ENCODE measurements at regions not wholly inside any gene's neighbourhood (a gene's known extent, or its start where the extent isn't known, plus 50 kb on each side); places are given as distances from the start of the nearest gene placed in this dataset.

DNA sequence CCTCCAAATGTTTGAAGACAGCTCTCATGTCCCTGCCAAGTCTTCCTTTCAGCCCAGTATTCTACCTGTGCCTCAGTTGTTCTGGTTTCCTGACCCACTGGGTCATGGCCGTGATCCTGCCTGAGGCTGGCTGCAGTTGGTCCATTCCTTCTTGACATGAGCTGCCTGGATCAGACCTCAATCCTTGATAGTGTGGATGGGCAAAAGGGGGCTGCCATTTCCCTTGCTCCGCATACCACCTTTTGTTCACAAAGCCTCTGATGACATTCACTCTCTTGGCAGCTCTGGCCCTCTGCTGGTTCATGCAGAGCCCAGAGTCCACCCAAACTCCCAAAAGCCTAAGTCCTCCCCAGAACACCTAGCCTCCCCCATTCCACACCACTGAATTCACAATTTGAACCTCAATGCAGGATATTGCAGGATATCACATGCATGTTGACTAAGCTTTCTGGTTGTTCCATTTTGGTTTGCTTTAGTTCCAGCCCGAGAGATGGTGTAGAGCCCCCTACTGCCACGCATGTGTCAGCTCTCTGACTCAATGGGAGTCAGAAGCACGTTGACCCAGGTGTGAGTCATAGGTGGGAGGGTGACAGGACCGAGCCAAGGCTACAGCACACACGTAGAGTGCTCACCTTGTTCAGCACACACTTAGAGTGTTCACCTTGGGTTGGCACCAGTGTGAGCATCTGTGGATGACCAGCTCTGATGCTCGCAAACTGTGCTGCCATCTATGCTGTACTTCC lies 137.2 kb downstream of the MTX3 start:
- Histone ChIP-seq H3K27ac (no peak overlapping the region), H3K4me3 (no peak overlapping the region)
- TF ChIP-seq, protein P1, sequence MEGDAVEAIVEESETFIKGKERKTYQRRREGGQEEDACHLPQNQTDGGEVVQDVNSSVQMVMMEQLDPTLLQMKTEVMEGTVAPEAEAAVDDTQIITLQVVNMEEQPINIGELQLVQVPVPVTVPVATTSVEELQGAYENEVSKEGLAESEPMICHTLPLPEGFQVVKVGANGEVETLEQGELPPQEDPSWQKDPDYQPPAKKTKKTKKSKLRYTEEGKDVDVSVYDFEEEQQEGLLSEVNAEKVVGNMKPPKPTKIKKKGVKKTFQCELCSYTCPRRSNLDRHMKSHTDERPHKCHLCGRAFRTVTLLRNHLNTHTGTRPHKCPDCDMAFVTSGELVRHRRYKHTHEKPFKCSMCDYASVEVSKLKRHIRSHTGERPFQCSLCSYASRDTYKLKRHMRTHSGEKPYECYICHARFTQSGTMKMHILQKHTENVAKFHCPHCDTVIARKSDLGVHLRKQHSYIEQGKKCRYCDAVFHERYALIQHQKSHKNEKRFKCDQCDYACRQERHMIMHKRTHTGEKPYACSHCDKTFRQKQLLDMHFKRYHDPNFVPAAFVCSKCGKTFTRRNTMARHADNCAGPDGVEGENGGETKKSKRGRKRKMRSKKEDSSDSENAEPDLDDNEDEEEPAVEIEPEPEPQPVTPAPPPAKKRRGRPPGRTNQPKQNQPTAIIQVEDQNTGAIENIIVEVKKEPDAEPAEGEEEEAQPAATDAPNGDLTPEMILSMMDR (IDR thresholded peaks at IDR 0.05) = no peak
- DNase-seq (ENCODE audit: low spot score) = peak; percentile 40

DNA sequence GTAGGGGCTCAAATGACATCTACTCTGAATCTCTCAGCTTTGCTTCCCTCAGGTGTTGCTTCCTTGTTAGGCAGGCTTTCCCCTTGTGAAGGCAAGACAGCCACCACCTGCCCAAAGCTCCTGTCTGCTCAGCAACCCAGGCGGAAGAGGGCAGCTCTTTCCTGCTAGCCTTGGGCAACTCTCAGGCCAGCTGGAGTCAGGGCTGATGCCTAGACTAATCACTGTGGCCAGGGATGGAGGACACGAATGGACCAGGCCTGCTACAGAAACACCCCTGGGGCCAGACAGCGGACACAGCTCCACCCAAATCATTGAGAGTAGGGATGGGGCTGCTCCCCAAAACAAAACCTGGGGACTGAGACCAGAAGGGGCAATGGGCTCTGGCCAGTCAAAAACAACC lies 138.0 kb downstream of the MTX3 start:
- Histone ChIP-seq H3K4me3 (no peak overlapping the region), H3K27ac (no peak overlapping the region)
- DNase-seq (ENCODE audit: low spot score) = peak; percentile 52
- TF ChIP-seq, protein P1 (IDR thresholded peaks at IDR 0.05) = no peak

DNA sequence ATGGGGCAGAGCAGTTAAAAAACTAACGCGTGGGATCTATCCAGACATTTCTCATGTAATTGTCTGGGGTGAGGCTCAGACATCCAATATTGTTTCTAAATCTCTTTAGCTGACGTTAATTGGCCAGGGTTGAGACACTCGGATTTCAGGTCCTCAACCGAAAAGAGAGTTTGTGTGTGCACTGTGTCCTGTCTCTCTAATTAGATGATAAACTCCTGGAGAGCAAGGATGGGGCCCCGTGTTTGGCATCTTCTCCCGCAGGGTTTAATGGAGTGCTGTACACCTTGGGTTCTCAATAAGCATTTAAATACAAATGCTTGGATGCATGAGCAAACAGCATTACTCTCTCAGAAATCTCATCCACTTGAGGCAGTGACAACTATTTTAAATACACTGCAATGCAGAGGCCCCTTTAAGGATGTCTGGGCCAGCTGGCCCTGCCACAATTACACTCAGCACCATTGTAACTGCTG lies 139.6 kb downstream of the MTX3 start:
- peak; percentile 21 for DNase-seq (ENCODE audit: low spot score)
- TF ChIP-seq, protein P1 (IDR thresholded peaks at IDR 0.05) = no peak
- H3K4me3 ChIP-seq = no peak overlapping the region
- H3K27ac ChIP-seq = no peak overlapping the region

DNA sequence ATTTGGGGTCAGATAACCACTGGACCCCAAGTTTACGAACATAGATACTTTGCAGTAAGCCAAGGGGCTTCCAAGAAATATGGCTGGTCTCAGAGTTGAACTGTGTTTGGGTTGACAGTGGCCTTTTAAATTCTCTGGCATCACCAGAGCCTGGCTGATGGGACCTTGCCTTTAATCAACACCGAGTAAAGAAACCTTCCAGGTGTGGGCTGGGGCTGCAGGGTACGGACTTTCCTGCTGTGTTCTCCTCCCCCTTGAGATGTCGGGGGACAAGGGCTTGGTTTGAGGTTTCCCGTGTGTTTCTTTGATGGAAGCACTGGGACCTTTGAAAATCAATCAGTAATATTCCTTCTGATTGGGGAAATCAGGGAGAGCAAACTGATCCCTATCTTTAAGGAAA lies 140.1 kb downstream of the MTX3 start:
- H3K27ac ChIP-seq = no peak overlapping the region
- no peak overlapping the region for H3K4me3 ChIP-seq
- peak; percentile 38 for DNase-seq (ENCODE audit: low spot score)
- TF ChIP-seq, protein P1 (IDR thresholded peaks at IDR 0.05) = no peak

DNA sequence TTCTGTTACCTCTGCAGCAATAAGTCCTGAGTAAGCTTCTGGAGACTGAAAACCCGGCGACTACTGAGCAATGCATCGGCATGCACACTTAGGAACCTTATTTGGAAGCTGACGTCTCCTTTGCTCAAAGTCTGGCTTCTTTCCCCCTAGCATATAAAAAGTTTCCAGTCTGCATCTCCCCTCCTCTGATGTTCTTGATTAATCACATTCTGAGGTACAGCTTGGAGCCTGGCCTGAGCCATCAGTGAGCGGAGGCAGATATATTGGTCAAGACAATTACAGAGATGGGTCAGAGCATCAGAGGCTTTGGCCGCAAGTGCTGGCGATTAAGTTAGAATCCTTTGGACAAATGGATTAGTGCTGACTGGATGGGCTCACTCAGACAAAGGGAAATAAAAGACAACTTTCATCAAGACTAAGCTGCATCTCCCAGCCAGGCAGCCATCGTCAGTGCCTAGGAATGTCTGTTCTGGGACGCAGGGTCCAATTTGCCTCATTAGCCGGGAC lies 140.7 kb downstream of the MTX3 start:
- peak; percentile 68 for DNase-seq (ENCODE audit: low spot score)
- no peak overlapping the region for H3K27ac ChIP-seq
- no peak overlapping the region for H3K4me3 ChIP-seq
- TF ChIP-seq, protein P1 (IDR thresholded peaks at IDR 0.05) = no peak

DNA sequence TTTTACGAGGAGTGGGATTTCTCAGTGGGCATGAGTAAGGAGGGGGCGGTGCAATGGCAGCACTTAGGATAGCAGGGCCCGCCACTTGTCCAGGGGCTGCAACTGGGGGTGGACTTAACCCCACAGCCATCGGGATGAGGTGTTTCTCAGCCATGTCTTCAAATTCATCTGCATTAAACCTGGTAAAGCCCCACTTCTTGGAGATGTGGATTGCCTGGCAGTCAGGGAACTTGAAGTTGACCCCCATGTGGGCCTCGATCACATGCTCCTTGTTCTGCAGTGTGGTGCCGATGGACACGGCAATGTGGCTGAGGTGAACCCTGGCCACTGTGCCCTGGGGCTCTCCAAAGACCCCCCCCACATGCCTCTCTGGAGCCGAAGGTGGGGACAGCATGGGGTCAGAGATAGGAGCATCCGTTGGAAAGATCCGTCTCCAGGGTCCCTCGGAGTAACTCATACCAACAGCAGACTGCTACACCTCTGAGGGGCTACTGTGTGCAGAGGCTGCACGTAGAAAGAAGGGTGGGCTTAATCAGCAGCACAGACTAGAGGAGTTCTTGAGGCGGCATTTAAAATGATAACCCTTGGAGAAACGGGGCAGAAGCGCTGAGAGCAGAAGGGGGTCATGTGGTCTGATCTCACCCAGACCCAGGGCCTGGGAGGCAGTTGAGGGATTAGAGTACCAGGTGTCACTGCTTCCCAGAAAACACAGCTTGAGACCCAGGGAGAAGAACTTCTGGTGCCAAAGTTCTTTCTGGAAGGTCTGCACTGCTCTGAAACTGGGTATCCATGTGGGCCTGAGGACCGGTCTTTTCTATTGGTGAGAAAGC lies 141.4 kb downstream of the MTX3 start:
- TF ChIP-seq, protein P1 (IDR thresholded peaks at IDR 0.05) = no peak
- Histone ChIP-seq H3K27ac (no peak overlapping the region), H3K4me3 (no peak overlapping the region)
- peak; percentile 60 for DNase-seq (ENCODE audit: low spot score)

Data from coronary artery (tissue), 2 donors.